ENCODE measurements at regions not wholly inside any gene's neighbourhood (a gene's known extent, or its start where the extent isn't known, plus 50 kb on each side); places are given as distances from the start of the nearest gene placed in this dataset.

DNA sequence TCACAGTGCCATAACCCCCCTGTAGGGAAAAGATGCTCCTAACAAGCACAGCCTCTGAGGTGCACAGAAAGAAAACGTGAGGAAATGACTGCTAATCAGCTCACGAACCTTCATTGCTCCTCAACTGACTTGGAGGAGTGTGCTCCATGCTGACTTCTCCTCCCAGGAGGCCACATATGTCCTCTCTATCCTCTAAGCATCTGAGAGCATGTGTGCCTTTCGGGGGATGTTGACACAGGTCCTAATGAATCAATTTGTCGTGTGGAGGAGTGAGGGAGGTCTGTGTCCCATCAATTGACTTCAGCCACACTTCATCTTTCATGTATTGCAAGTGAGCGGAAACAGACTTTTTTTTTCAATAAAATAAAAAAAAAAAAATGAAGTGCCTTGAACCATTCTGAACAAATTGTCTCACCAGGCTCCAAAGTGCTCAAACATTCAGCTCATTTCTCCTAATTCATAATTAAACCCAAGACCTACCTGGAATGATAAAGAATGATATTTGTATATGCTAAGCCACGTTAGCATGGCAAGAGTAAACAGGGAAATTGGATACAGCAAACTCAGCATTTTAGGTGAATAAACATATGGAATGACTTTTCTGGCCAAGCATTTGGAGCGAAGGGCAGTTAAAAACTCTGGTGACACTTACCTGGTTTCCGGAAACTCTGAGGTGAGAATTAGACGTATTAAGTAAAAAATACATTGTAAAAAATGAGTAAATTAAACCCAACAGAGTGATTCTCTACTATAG is 317.6 kb upstream of the FAT3 start:
- no peak for DNase-seq (ENCODE audit: low read depth)
- TF ChIP-seq, protein P1, sequence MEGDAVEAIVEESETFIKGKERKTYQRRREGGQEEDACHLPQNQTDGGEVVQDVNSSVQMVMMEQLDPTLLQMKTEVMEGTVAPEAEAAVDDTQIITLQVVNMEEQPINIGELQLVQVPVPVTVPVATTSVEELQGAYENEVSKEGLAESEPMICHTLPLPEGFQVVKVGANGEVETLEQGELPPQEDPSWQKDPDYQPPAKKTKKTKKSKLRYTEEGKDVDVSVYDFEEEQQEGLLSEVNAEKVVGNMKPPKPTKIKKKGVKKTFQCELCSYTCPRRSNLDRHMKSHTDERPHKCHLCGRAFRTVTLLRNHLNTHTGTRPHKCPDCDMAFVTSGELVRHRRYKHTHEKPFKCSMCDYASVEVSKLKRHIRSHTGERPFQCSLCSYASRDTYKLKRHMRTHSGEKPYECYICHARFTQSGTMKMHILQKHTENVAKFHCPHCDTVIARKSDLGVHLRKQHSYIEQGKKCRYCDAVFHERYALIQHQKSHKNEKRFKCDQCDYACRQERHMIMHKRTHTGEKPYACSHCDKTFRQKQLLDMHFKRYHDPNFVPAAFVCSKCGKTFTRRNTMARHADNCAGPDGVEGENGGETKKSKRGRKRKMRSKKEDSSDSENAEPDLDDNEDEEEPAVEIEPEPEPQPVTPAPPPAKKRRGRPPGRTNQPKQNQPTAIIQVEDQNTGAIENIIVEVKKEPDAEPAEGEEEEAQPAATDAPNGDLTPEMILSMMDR (IDR thresholded peaks at IDR 0.05; ENCODE audit: control insufficient read depth, extremely low read depth, insufficient read depth), result no peak
- no peak overlapping the region for H3K4me3 ChIP-seq (ENCODE audit: low read depth, low read length)

DNA sequence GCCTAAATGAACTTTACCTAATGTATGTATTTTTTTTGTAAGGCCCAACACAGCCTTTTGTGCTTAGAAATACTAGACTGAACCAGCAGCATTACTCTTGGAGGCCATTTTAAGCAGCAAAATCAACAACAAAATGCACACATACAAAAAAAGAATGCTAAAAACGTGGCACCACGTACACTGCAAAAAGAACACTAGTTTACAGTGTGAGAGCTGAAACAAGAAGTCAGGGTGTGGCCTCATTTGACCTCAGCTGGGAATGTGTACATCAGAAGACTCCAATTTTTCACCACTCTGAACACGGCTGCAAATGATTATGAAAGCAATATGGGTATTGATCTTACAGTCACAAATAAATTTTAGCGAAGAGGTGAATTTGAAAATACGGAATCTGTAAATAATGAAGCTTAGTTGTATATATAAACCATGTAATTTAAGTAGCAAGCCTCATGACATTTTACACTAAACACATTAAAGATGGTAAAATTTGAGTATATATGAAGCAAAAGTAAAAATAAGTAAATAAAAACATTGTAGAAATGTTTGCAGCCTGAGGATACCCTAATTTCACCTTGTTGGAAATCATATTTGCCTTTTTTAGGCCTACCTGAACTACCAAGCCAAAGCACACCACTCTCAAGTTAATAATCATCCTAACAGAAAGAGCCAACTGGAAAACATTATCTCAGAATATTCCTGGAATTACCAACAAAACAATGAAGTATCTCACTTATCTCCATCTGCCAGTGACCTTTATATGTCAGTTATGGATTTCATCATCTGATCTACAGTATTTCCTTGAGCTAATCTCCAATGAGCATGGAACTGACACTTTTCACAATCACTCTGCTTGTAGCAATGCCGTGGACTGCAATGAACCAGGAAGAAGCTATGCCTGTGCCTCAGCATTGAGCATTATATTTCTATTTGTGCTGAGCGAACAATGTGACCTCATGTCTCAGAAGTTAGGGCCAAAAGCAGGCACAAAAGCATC is 319.5 kb upstream of the FAT3 start:
- no peak overlapping the region for H3K4me3 ChIP-seq (ENCODE audit: low read depth, low read length)
- no peak for DNase-seq (ENCODE audit: low read depth)
- TF ChIP-seq, protein P1 (IDR thresholded peaks at IDR 0.05; ENCODE audit: control insufficient read depth, extremely low read depth, insufficient read depth), result no peak

DNA sequence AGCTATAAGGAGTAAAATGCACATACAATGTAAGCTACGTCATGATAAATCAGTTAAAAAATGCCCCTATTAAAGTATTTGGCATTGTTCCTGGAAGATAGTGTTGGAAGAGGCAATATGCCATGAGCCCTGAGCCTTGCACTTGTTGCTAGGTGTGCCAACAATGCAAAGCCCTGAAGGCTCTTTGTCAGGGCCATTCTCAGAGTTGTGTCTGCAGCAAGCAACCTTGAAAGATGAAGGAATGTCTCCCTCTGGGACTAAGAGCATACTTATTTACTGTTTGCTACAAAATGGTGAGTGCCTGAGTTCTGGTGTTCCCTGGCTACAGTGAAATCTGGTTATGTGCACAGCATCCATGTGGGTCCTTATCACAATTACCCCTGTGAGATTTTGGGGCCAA is 322.3 kb upstream of the FAT3 start:
- DNase-seq (ENCODE audit: low read depth), result no peak
- TF ChIP-seq, protein P1 (IDR thresholded peaks at IDR 0.05; ENCODE audit: control insufficient read depth, extremely low read depth, insufficient read depth), result no peak
- no peak overlapping the region for H3K4me3 ChIP-seq (ENCODE audit: low read depth, low read length)

DNA sequence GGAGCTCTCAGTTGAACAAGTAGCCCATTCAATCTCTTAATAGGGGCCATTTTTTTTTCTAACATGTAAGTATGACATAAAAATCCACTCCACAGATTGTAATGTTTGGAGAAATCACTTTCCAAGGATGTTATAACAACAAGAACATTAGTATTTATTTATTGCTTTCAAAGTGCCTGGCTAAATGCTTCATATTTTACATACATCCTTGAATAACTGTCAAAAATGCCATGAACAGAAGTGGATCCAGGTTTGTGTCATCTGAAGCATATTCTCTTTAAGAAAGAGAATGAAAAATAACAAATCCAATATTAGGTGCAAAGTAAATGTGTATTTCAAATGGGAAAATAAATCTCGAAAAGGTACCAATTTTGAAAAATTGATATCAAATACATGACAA is 344.0 kb upstream of the FAT3 start:
- TF ChIP-seq, protein P1 (IDR thresholded peaks at IDR 0.05; ENCODE audit: control insufficient read depth, extremely low read depth, insufficient read depth), result no peak
- DNase-seq (ENCODE audit: low read depth), result no peak
- H3K4me3 ChIP-seq (ENCODE audit: low read depth, low read length), result no peak overlapping the region

DNA sequence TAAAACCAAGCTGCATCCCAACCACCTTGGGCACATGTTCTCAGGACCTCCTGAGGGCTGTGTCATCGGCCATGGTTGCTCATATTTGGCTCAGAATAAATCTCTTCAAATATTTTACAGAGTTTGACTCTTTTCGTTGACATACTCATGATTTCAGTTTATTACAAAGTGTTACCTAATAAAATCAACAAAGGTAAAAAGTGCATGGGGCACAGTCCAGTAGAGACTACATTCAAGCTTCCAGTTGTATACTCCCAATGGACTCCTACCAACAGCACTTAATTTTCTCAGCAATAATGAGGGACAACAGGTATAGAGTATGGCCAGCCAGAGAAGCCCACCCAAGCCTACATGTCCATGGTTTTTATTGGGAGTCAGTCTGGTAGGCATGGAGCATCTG is 347.9 kb upstream of the FAT3 start:
- H3K4me3 ChIP-seq (ENCODE audit: low read depth, low read length), result no peak overlapping the region
- no peak for DNase-seq (ENCODE audit: low read depth)
- TF ChIP-seq, protein P1 (IDR thresholded peaks at IDR 0.05; ENCODE audit: control insufficient read depth, extremely low read depth, insufficient read depth), result no peak

DNA sequence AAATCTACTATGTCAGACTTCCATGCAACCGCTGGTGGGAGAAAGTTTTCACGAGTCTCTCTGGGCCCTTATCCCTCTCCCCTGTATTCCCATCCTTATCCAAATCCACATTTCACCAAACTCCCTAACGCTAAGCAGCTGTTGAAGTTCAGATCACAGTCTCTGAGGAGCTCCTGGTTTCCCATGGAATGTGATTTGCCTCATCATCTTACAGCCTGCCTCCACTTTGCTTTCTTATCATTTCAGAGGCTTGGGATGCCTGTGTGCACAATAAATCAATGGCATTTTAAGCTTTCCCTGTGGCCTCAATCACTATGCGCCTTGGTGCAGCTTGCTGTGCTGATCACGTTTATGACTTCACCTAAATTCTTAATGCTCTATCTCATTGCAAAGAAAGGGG is 352.4 kb upstream of the FAT3 start:
- no peak for DNase-seq (ENCODE audit: low read depth)
- no peak overlapping the region for H3K4me3 ChIP-seq (ENCODE audit: low read depth, low read length)
- TF ChIP-seq, protein P1 (IDR thresholded peaks at IDR 0.05; ENCODE audit: control insufficient read depth, extremely low read depth, insufficient read depth), result no peak

Measured in LNCaP clone FGC (cell line).